ENCODE measurements at regions not wholly inside any gene's neighbourhood (a gene's known extent, or its start where the extent isn't known, plus 50 kb on each side); places are given as distances from the start of the nearest gene placed in this dataset.

DNA sequence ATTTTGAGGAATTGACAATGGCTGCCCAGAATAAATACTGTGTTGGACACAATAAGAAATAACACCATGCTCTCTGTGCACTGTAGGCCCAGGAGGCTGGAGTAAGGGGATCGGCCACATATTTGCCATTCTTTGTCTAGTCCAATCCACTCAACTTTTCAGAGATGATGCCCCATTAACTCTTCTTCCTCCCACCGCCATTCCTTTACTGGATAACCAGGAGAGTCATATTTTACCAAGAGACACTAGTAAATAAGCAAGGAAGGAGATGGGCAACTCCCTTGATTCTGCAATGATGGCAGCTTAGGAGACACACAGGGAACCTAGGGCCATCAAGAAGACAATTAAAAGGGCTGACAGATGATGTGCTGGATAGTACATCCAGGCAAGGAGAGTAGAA, 87.9 kb upstream of the GPC3 start:
- H3K4me3 Mint-ChIP-seq: no peak overlapping the region
- peaks cover 5% of the 10 kb centered on the region for H3K27me3 Mint-ChIP-seq
- ChIA-PET CTCF (no interaction called here), POLR2A (no interaction called here)
- H3K79me2 ChIP-seq (ENCODE audit: control insufficient read depth, insufficient read depth, low read length): no peaks in the 10 kb centered on the region
- DNase-seq (no peak), ATAC-seq (ENCODE audit: low read depth) (no peak)
- no peaks in the 10 kb centered on the region for H3K36me3 ChIP-seq (replicated peaks in 1 of 2; ENCODE audit: control extremely low read depth in 1 of 2, control insufficient read depth in 1 of 2, extremely low read depth in 1 of 2, insufficient read depth in 2 of 2, low read length in 1 of 2)
- H4K20me1 ChIP-seq (ENCODE audit: control insufficient read depth, insufficient read depth, low read length, poor library complexity, severe bottlenecking): no peaks in the 10 kb centered on the region
- no peak overlapping the region for H3K9ac ChIP-seq (ENCODE audit: low read length)
- intact Hi-C loops (cut with micrococcal nuclease): no loop called here
- no peaks in the 10 kb centered on the region for H3K9me3 Mint-ChIP-seq (ENCODE audit: insufficient read depth)
- H3K4me1 Mint-ChIP-seq: no peaks in the 10 kb centered on the region
- peaks cover 0 to 6% (median 0%) of the 10 kb centered on the region in 3 donors for H3K9me3 ChIP-seq (ENCODE audit: control extremely low read depth in 1 of 3, control insufficient read depth in 2 of 3, insufficient read depth in 1 of 3, low read length in 2 of 3)
- no peak for TF ChIP-seq EZH2 (IDR thresholded peaks at IDR 0.05; ENCODE audit: borderline replicate concordance, insufficient read depth, low read depth, low read length, poor library complexity, severe bottlenecking)
- TF ChIP-seq, protein P1, sequence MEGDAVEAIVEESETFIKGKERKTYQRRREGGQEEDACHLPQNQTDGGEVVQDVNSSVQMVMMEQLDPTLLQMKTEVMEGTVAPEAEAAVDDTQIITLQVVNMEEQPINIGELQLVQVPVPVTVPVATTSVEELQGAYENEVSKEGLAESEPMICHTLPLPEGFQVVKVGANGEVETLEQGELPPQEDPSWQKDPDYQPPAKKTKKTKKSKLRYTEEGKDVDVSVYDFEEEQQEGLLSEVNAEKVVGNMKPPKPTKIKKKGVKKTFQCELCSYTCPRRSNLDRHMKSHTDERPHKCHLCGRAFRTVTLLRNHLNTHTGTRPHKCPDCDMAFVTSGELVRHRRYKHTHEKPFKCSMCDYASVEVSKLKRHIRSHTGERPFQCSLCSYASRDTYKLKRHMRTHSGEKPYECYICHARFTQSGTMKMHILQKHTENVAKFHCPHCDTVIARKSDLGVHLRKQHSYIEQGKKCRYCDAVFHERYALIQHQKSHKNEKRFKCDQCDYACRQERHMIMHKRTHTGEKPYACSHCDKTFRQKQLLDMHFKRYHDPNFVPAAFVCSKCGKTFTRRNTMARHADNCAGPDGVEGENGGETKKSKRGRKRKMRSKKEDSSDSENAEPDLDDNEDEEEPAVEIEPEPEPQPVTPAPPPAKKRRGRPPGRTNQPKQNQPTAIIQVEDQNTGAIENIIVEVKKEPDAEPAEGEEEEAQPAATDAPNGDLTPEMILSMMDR (IDR thresholded peaks at IDR 0.05): no peak
- no peaks in the 10 kb centered on the region for H3K27me3 ChIP-seq (replicated peaks in 1 of 4; ENCODE audit: control extremely low read depth in 1 of 4, control insufficient read depth in 3 of 4, insufficient read depth in 4 of 4, low read length in 3 of 4)
- H3K4me2 ChIP-seq (replicated peaks; ENCODE audit: low read depth, low read length, poor library complexity, severe bottlenecking): no peak overlapping the region
- no peak overlapping the region for H3K27ac Mint-ChIP-seq
- no peak overlapping the region for H3K27ac ChIP-seq (ENCODE audit: low read length in 2 of 2)
- no peak overlapping the region for H3K4me3 ChIP-seq (ENCODE audit: control extremely low read depth in 1 of 5, extremely low read depth in 1 of 5, insufficient read depth in 1 of 5, low read depth in 2 of 5, low read length in 4 of 5)
- no CpG with 5 or more reads among the region's 2 CpGs for WGBS (ENCODE audit: insufficient coverage)
- H3K4me1 ChIP-seq (ENCODE audit: control insufficient read depth in 2 of 2, insufficient read depth in 2 of 2, low read length in 2 of 2): no peaks in the 10 kb centered on the region
- no peak overlapping the region for H2AFZ ChIP-seq (ENCODE audit: insufficient read depth, low read depth, low read length, poor library complexity, severe bottlenecking)

DNA sequence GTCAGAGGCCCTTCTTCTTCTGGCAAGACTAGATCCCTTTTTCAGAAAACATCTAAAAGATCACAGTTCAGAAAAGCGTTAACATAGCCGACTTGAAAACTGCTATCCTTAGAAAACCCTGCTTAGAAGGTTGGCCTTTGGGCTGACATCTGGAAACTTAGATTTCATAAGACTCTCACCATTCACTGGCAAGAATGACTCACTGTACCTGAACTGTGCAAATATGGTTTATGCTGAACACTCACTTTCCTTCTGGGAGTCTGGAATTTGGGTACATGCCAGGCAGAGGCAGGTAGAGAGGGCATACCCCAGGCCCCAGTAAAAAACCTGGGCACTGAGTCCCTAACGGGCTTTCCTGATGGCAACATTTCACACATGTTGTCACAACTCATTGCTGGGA, 88.8 kb upstream of the GPC3 start:
- TF ChIP-seq, protein P1 (IDR thresholded peaks at IDR 0.05): no peak
- TF ChIP-seq EZH2 (IDR thresholded peaks at IDR 0.05; ENCODE audit: borderline replicate concordance, insufficient read depth, low read depth, low read length, poor library complexity, severe bottlenecking): no peak
- H3K27ac Mint-ChIP-seq: no peak overlapping the region
- no peak overlapping the region for H2AFZ ChIP-seq (ENCODE audit: insufficient read depth, low read depth, low read length, poor library complexity, severe bottlenecking)
- H3K4me2 ChIP-seq (replicated peaks; ENCODE audit: low read depth, low read length, poor library complexity, severe bottlenecking): no peak overlapping the region
- ChIA-PET CTCF (no interaction called here), POLR2A (no interaction called here)
- no peaks in the 10 kb centered on the region for H3K27me3 ChIP-seq (replicated peaks in 1 of 4; ENCODE audit: control extremely low read depth in 1 of 4, control insufficient read depth in 3 of 4, insufficient read depth in 4 of 4, low read length in 3 of 4)
- peaks cover 0 to 6% (median 0%) of the 10 kb centered on the region in 3 donors for H3K9me3 ChIP-seq (ENCODE audit: control extremely low read depth in 1 of 3, control insufficient read depth in 2 of 3, insufficient read depth in 1 of 3, low read length in 2 of 3)
- no peaks in the 10 kb centered on the region for H4K20me1 ChIP-seq (ENCODE audit: control insufficient read depth, insufficient read depth, low read length, poor library complexity, severe bottlenecking)
- H3K4me1 ChIP-seq (ENCODE audit: control insufficient read depth in 2 of 2, insufficient read depth in 2 of 2, low read length in 2 of 2): no peaks in the 10 kb centered on the region
- no peak overlapping the region for H3K27ac ChIP-seq (ENCODE audit: low read length in 2 of 2)
- no peak for ATAC-seq (ENCODE audit: low read depth)
- H3K4me3 Mint-ChIP-seq: no peak overlapping the region
- no peaks in the 10 kb centered on the region for H3K79me2 ChIP-seq (ENCODE audit: control insufficient read depth, insufficient read depth, low read length)
- H3K9ac ChIP-seq (ENCODE audit: low read length): no peak overlapping the region
- DNase-seq: no peak
- intact Hi-C loops (cut with micrococcal nuclease): no loop called here
- no peaks in the 10 kb centered on the region for H3K9me3 Mint-ChIP-seq (ENCODE audit: insufficient read depth)
- H3K36me3 ChIP-seq (replicated peaks in 1 of 2; ENCODE audit: control extremely low read depth in 1 of 2, control insufficient read depth in 1 of 2, extremely low read depth in 1 of 2, insufficient read depth in 2 of 2, low read length in 1 of 2): no peaks in the 10 kb centered on the region
- 100% methylated on average over 1 of the region's 3 CpGs for WGBS (ENCODE audit: insufficient coverage)
- H3K4me1 Mint-ChIP-seq: no peaks in the 10 kb centered on the region
- H3K27me3 Mint-ChIP-seq: peaks cover 11% of the 10 kb centered on the region
- H3K4me3 ChIP-seq (ENCODE audit: control extremely low read depth in 1 of 5, extremely low read depth in 1 of 5, insufficient read depth in 1 of 5, low read depth in 2 of 5, low read length in 4 of 5): no peak overlapping the region
